ENCODE measurements at regions not wholly inside any gene's neighbourhood (a gene's known extent, or its start where the extent isn't known, plus 50 kb on each side); places are given as distances from the start of the nearest gene placed in this dataset.

GRCh38 chr2:13197248-13197647 lies 480.5 kb downstream of the TRIB2 start:
- H3K4me3 ChIP-seq (ENCODE audit: low read depth, low read length) = no peak overlapping the region
- TF ChIP-seq, protein P1, sequence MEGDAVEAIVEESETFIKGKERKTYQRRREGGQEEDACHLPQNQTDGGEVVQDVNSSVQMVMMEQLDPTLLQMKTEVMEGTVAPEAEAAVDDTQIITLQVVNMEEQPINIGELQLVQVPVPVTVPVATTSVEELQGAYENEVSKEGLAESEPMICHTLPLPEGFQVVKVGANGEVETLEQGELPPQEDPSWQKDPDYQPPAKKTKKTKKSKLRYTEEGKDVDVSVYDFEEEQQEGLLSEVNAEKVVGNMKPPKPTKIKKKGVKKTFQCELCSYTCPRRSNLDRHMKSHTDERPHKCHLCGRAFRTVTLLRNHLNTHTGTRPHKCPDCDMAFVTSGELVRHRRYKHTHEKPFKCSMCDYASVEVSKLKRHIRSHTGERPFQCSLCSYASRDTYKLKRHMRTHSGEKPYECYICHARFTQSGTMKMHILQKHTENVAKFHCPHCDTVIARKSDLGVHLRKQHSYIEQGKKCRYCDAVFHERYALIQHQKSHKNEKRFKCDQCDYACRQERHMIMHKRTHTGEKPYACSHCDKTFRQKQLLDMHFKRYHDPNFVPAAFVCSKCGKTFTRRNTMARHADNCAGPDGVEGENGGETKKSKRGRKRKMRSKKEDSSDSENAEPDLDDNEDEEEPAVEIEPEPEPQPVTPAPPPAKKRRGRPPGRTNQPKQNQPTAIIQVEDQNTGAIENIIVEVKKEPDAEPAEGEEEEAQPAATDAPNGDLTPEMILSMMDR (IDR thresholded peaks at IDR 0.05; ENCODE audit: low read depth, low read length) = no peak

DNA sequence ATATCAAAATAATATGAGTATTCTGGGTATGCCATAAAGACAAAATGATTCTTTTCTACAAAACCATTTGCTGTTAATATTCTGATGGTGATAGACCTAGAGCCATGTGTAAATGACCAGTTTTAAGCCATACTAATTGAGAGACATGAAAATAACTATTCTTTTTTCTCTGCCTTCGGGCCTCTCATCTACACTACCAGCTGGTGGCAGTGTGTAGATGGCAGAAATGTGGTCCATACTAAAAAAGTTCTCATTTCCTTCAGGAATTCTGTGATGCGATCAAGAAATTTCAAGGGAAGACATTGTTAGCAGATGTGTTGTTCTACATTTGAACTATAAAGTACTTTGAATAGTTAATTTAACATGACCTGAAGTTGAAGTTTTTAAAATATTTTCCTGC lies 485.2 kb downstream of the TRIB2 start:
- H3K4me3 ChIP-seq (ENCODE audit: low read depth, low read length) = no peak overlapping the region
- TF ChIP-seq, protein P1 (IDR thresholded peaks at IDR 0.05; ENCODE audit: low read depth, low read length) = no peak

DNA sequence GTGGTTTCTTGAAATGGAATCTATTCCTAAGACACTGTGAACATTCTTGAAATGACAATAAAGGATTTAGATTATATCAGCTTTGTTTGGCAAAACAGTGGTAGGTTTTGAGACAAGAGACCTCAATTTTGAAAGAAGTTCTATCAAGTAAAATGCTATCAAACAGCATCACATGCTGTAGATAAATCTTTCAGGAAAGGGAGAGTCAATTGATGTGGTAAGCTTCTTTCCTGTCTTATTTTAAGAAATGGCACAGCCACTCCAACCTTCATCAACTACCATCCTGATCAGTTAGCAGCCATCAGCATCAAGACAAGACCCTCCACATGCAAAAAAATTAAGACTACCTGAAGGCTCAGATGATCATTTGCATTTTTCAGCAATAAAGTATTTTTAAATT lies 495.4 kb downstream of the TRIB2 start:
- no peak overlapping the region for H3K4me3 ChIP-seq (ENCODE audit: low read depth, low read length)
- TF ChIP-seq, protein P1 (IDR thresholded peaks at IDR 0.05; ENCODE audit: low read depth, low read length) = no peak

GRCh38 chr2:13218205-13218604 lies 501.5 kb downstream of the TRIB2 start:
- TF ChIP-seq, protein P1 (IDR thresholded peaks at IDR 0.05; ENCODE audit: low read depth, low read length) = no peak
- no peak overlapping the region for H3K4me3 ChIP-seq (ENCODE audit: low read depth, low read length)

- TF ChIP-seq, protein P1 (IDR thresholded peaks at IDR 0.05; ENCODE audit: low read depth, low read length) = no peak
- H3K4me3 ChIP-seq (ENCODE audit: low read depth, low read length) = no peak overlapping the region
Observed at GRCh38 chr2:13227578-13227977, 510.8 kb downstream of the TRIB2 start.

DNA sequence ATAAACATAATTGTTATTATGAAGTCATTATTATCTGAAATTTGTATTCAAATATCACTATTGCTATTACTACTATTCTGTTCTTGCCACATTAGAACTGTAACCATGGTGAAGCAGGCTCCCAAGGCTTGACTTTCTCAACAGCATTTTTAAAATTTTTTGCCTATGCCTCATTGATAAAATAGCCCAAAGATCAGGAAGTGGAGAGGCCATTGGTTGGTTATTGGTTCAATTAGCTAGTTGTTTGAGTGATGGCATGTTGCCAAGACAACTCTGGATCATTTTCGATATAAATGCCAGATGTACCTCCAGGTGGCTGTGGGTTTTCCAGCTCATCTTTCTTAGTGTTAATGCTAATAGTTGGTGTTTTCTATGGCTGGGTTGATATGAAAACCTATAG lies 513.5 kb downstream of the TRIB2 start:
- TF ChIP-seq, protein P1 (IDR thresholded peaks at IDR 0.05; ENCODE audit: low read depth, low read length) = no peak
- no peak overlapping the region for H3K4me3 ChIP-seq (ENCODE audit: low read depth, low read length)

GRCh38 chr2:13240061-13240460 lies 523.3 kb downstream of the TRIB2 start:
- TF ChIP-seq, protein P1 (IDR thresholded peaks at IDR 0.05; ENCODE audit: low read depth, low read length) = no peak
- no peak overlapping the region for H3K4me3 ChIP-seq (ENCODE audit: low read depth, low read length)
